ENCODE measurements at regions not wholly inside any gene's neighbourhood (a gene's known extent, or its start where the extent isn't known, plus 50 kb on each side); places are given as distances from the start of the nearest gene placed in this dataset.
"Not testable (repeated sequence)": the region's sequence is repeated elsewhere in the genome, so short reads cannot be mapped to it uniquely, and the experiment has no call there.

GRCh38 chr12:74174961-74175360 is 362.7 kb upstream of the ATXN7L3B start:
- TF ChIP-seq CTCF, EZH2phosphoT487 (IDR thresholded peaks at IDR 0.05; ENCODE audit: low read length): not testable (repeated sequence)

Measured in MM.1S (cell line).